DND-41 (cell line): ENCODE measurements at regions not wholly inside any gene's neighbourhood (a gene's known extent, or its start where the extent isn't known, plus 50 kb on each side); places are given as distances from the start of the nearest gene placed in this dataset.

ENCODE experiments used
- CTCF ChIP-seq: IDR thresholded peaks from 2 replicates; pipeline ENCODE4 v1.5.1; 2012; ENCODE audit warnings: borderline replicate concordance, low read length, moderate library complexity, mild to moderate bottlenecking; ENCODE audit not compliant: poor library complexity, severe bottlenecking; ENCODE audit errors: extremely low read depth
- EZH2 ChIP-seq: IDR thresholded peaks from 3 replicates; pipeline ENCODE4 v1.6.1; 2012; ENCODE audit warnings: borderline replicate concordance, low read depth, mild to moderate bottlenecking, moderate library complexity, low read length, inconsistent platforms; ENCODE audit not compliant: severe bottlenecking

GRCh38 chr10:10853954-10854353 is 163.7 kb upstream of the CELF2 start:
- no peak for TF ChIP-seq CTCF
- TF ChIP-seq EZH2, result no peak
